ENCODE measurements at regions not wholly inside any gene's neighbourhood (a gene's known extent, or its start where the extent isn't known, plus 50 kb on each side); places are given as distances from the start of the nearest gene placed in this dataset.

- no peak for TF ChIP-seq POLR2A (IDR thresholded peaks at IDR 0.05)
- no peaks in the 10 kb centered on the region for H3K27me3 ChIP-seq
- H3K9me3 ChIP-seq, result peaks cover 0 to under 1% of the 10 kb centered on the region in 2 donors
- H3K4me1 ChIP-seq (ENCODE audit: insufficient read depth), result no peaks in the 10 kb centered on the region
- no peak overlapping the region for H3K27ac ChIP-seq
- intact Hi-C loops (cut with DNase I), result no loop called here
- H3K36me3 ChIP-seq, result no peaks in the 10 kb centered on the region
- WGBS, 3 donors, result 42 to 47% (median 45%) methylated on average over 19 to 22 of the region's 22 CpGs
- H3K4me3 ChIP-seq, result no peak overlapping the region
- no peak for DNase-seq
Measured at GRCh38 chr22:49705216-49705971, 122.3 kb downstream of the BRD1 start.

- Histone ChIP-seq H3K36me3 (no peaks in the 10 kb centered on the region), H3K9me3 (peaks cover 0 to 5% of the 10 kb centered on the region in 2 donors), H3K27ac (no peak overlapping the region), H3K4me1 (ENCODE audit: insufficient read depth) (no peaks in the 10 kb centered on the region), H3K4me3 (no peak overlapping the region), H3K27me3 (no peaks in the 10 kb centered on the region)
- no peak for DNase-seq
- intact Hi-C loops (cut with DNase I), result no loop called here
- TF ChIP-seq POLR2A (IDR thresholded peaks at IDR 0.05), result no peak
- no peak for TF ChIP-seq EP300 (IDR thresholded peaks at IDR 0.05)
- no peak for TF ChIP-seq CTCF (IDR thresholded peaks at IDR 0.05)
- WGBS, 3 donors, result 28 to 35% (median 35%) methylated on average over 34 to 39 of the region's 39 CpGs
Measured at GRCh38 chr22:49704345-49705215, 123.1 kb downstream of the BRD1 start.

- no peak for DNase-seq
- Histone ChIP-seq H3K27me3 (no peaks in the 10 kb centered on the region), H3K4me3 (no peak overlapping the region), H3K27ac (no peak overlapping the region), H3K9me3 (peaks cover 0 to 5% of the 10 kb centered on the region in 2 donors), H3K36me3 (no peaks in the 10 kb centered on the region), H3K4me1 (ENCODE audit: insufficient read depth) (no peaks in the 10 kb centered on the region)
- intact Hi-C loops (cut with DNase I), result no loop called here
- WGBS, 3 donors, result 26 to 43% (median 39%) methylated on average over 10 of the region's 10 CpGs
- TF ChIP-seq CTCF (IDR thresholded peaks at IDR 0.05) (no peak), EP300 (IDR thresholded peaks at IDR 0.05) (no peak), POLR2A (IDR thresholded peaks at IDR 0.05) (no peak)
Measured at GRCh38 chr22:49703990-49704344, 123.7 kb downstream of the BRD1 start.

GRCh38 chr22:49703505-49703904 lies 124.2 kb downstream of the BRD1 start:
- Histone ChIP-seq H3K27me3 (no peaks in the 10 kb centered on the region), H3K9me3 (peaks cover 0 to 5% of the 10 kb centered on the region in 2 donors), H3K4me1 (ENCODE audit: insufficient read depth) (no peaks in the 10 kb centered on the region), H3K27ac (no peak overlapping the region), H3K36me3 (no peaks in the 10 kb centered on the region), H3K4me3 (no peak overlapping the region)
- intact Hi-C loops (cut with DNase I), result no loop called here
- TF ChIP-seq CTCF (IDR thresholded peaks at IDR 0.05) (no peak), EP300 (IDR thresholded peaks at IDR 0.05) (no peak), POLR2A (IDR thresholded peaks at IDR 0.05) (no peak)
- 18 to 30% (median 21%) methylated on average over 15 of the region's 15 CpGs for WGBS, 3 donors
- DNase-seq, result no peak

GRCh38 chr22:49702068-49702397 lies 125.6 kb downstream of the BRD1 start:
- intact Hi-C loops (cut with DNase I), result no loop called here
- Histone ChIP-seq H3K36me3 (no peaks in the 10 kb centered on the region), H3K9me3 (peaks cover 0 to 5% of the 10 kb centered on the region in 2 donors), H3K27me3 (no peaks in the 10 kb centered on the region), H3K4me1 (ENCODE audit: insufficient read depth) (no peaks in the 10 kb centered on the region), H3K4me3 (no peak overlapping the region), H3K27ac (no peak overlapping the region)
- DNase-seq, result no peak
- TF ChIP-seq POLR2A (IDR thresholded peaks at IDR 0.05) (no peak), CTCF (IDR thresholded peaks at IDR 0.05) (no peak), EP300 (IDR thresholded peaks at IDR 0.05) (no peak)
- 85 to 95% (median 93%) methylated on average over 2 of the region's 2 CpGs for WGBS, 3 donors
